DND-41 (cell line): ENCODE measurements at regions not wholly inside any gene's neighbourhood (a gene's known extent, or its start where the extent isn't known, plus 50 kb on each side); places are given as distances from the start of the nearest gene placed in this dataset.

Experiments
- ATAC-seq: fragments of 200-7000 bp; cut with Tn5 transposase; 3 replicates; pipeline ENCODE4 v1.9.1; 2021; ENCODE audit warnings: low read depth; ENCODE audit not compliant: insufficient read depth
- DNase-seq: peaks from one replicate; pipeline ENCODE4 v3.0.0-alpha.2; 2020
- H2AFZ ChIP-seq: 2 replicates; pipeline ENCODE4 v1.6.0; 2012; ENCODE audit warnings: low read depth, low read length
- H3K27ac ChIP-seq: 2 replicates; pipeline ENCODE4 v1.5.1; 2012; ENCODE audit warnings: low read length, inconsistent platforms
- H3K27me3 ChIP-seq: fragments of 200-600 bp; sonication (generic); 2 replicates; pipeline ENCODE4 v1.6.0; 2012; ENCODE audit warnings: low read length, mild to moderate bottlenecking, inconsistent platforms; ENCODE audit not compliant: insufficient read depth, poor library complexity
- H3K36me3 ChIP-seq: 2 replicates; pipeline ENCODE4 v1.5.1; 2012; ENCODE audit warnings: low read length, inconsistent platforms; ENCODE audit not compliant: insufficient read depth
- H3K4me1 ChIP-seq: 2 replicates; pipeline ENCODE4 v1.5.1; 2012; ENCODE audit warnings: mild to moderate bottlenecking, low read length; ENCODE audit not compliant: insufficient read depth
- H3K4me2 ChIP-seq: 2 replicates; pipeline ENCODE4 v1.6.0; 2012; ENCODE audit warnings: mild to moderate bottlenecking, moderate library complexity, low read length, inconsistent platforms; ENCODE audit not compliant: insufficient read depth
- H3K4me3 ChIP-seq, 2 experiments: fragments of 200-600 bp in 1 of 2; shearing (Covaris generic) in 1 of 2; 2 replicates each; pipeline ENCODE4 v1.5.1; 2012 to 2016; ENCODE audit warnings: inconsistent platforms in 2 of 2, low read length in 2 of 2, mild to moderate bottlenecking in 2 of 2, low read depth in 1 of 2, moderate library complexity in 1 of 2
- H3K79me2 ChIP-seq: 2 replicates; pipeline ENCODE4 v1.6.0; 2012; ENCODE audit warnings: low read length, inconsistent platforms; ENCODE audit not compliant: insufficient read depth
- H3K9ac ChIP-seq: 2 replicates; pipeline ENCODE4 v1.6.0; 2012; ENCODE audit warnings: low read depth, mild to moderate bottlenecking, inconsistent platforms, low read length, moderate library complexity
- H3K9me3 ChIP-seq: 2 replicates; pipeline ENCODE4 v1.5.1; 2012; ENCODE audit warnings: low read length, moderate library complexity, mild to moderate bottlenecking, inconsistent platforms; ENCODE audit not compliant: insufficient read depth, severe bottlenecking
- H4K20me1 ChIP-seq: 2 replicates; pipeline ENCODE4 v1.6.0; 2012; ENCODE audit warnings: low read length; ENCODE audit not compliant: insufficient read depth
- CTCF ChIP-seq: IDR thresholded peaks from 2 replicates; pipeline ENCODE4 v1.5.1; 2012; ENCODE audit warnings: borderline replicate concordance, low read length, moderate library complexity, mild to moderate bottlenecking; ENCODE audit not compliant: poor library complexity, severe bottlenecking; ENCODE audit errors: extremely low read depth
- EZH2 ChIP-seq: IDR thresholded peaks from 3 replicates; pipeline ENCODE4 v1.6.1; 2012; ENCODE audit warnings: borderline replicate concordance, low read depth, mild to moderate bottlenecking, moderate library complexity, low read length, inconsistent platforms; ENCODE audit not compliant: severe bottlenecking

GRCh38 chr13:37418490-37418889 lies 180.1 kb downstream of the POSTN start:
- no peak overlapping the region for H3K4me2 ChIP-seq
- no peaks in the 10 kb centered on the region for H3K79me2 ChIP-seq
- no peak overlapping the region for H3K9ac ChIP-seq
- H2AFZ ChIP-seq = no peak overlapping the region
- DNase-seq (no peak), ATAC-seq (no peak)
- H3K27ac ChIP-seq = no peak overlapping the region
- H3K4me1 ChIP-seq = no peaks in the 10 kb centered on the region
- no peak for TF ChIP-seq CTCF
- H3K36me3 ChIP-seq = no peaks in the 10 kb centered on the region
- no peaks in the 10 kb centered on the region for H3K27me3 ChIP-seq
- H4K20me1 ChIP-seq = no peaks in the 10 kb centered on the region
- no peak overlapping the region for H3K4me3 ChIP-seq
- no peaks in the 10 kb centered on the region for H3K9me3 ChIP-seq

- Histone ChIP-seq H3K79me2 (no peaks in the 10 kb centered on the region), H3K4me3 (no peak overlapping the region), H3K36me3 (no peaks in the 10 kb centered on the region), H2AFZ (no peak overlapping the region), H4K20me1 (no peaks in the 10 kb centered on the region), H3K4me2 (no peak overlapping the region), H3K27me3 (no peaks in the 10 kb centered on the region), H3K9me3 (no peaks in the 10 kb centered on the region), H3K4me1 (no peaks in the 10 kb centered on the region), H3K9ac (no peak overlapping the region), H3K27ac (no peak overlapping the region)
- DNase-seq = no peak
- TF ChIP-seq EZH2 (no peak), CTCF (no peak)
- no peak for ATAC-seq
These were observed 181.5 kb downstream of the POSTN start for GRCh38 chr13:37417060-37417441.

- Histone ChIP-seq H4K20me1 (no peaks in the 10 kb centered on the region), H3K79me2 (no peaks in the 10 kb centered on the region), H3K9me3 (no peaks in the 10 kb centered on the region), H3K9ac (no peak overlapping the region), H3K27me3 (no peaks in the 10 kb centered on the region), H3K4me3 (no peak overlapping the region), H3K27ac (no peak overlapping the region), H3K4me1 (no peaks in the 10 kb centered on the region), H3K4me2 (no peak overlapping the region), H2AFZ (no peak overlapping the region), H3K36me3 (no peaks in the 10 kb centered on the region)
- ATAC-seq (no peak), DNase-seq (no peak)
- TF ChIP-seq CTCF = no peak
- no peak for TF ChIP-seq EZH2
These were observed 182.1 kb downstream of the POSTN start for GRCh38 chr13:37416291-37417059.

- H3K9ac ChIP-seq = no peak overlapping the region
These were observed 185.4 kb downstream of the POSTN start for GRCh38 chr13:37413161-37413560.

More at GRCh38 chr13:37413161-37413560, 185.4 kb downstream of the POSTN start:
- Histone ChIP-seq H3K27me3 (no peaks in the 10 kb centered on the region), H4K20me1 (no peaks in the 10 kb centered on the region), H3K4me1 (no peaks in the 10 kb centered on the region), H3K36me3 (no peaks in the 10 kb centered on the region), H3K79me2 (no peaks in the 10 kb centered on the region), H3K4me2 (no peak overlapping the region), H3K4me3 (no peak overlapping the region), H2AFZ (no peak overlapping the region), H3K9me3 (no peaks in the 10 kb centered on the region), H3K27ac (no peak overlapping the region)
- no peak for ATAC-seq
- no peak for DNase-seq
- TF ChIP-seq EZH2 = no peak
- TF ChIP-seq CTCF = no peak
